HG03469 (cell line): ENCODE measurements at regions not wholly inside any gene's neighbourhood (a gene's known extent, or its start where the extent isn't known, plus 50 kb on each side); places are given as distances from the start of the nearest gene placed in this dataset.

Source experiments
- ATAC-seq: cut with Tn5 transposase; IDR thresholded peaks from one replicate; pipeline ENCODE4 v1.9.1; 2021; ENCODE audit warnings: mild to moderate bottlenecking, moderate library complexity, moderate number of reproducible peaks; ENCODE audit not compliant: unreplicated experiment

- no peak for ATAC-seq
These were observed 121.8 kb upstream of the TNR start for GRCh38 chr1:175865041-175865766.

- ATAC-seq = no peak
These were observed 121.2 kb upstream of the TNR start for GRCh38 chr1:175864625-175865024.

DNA sequence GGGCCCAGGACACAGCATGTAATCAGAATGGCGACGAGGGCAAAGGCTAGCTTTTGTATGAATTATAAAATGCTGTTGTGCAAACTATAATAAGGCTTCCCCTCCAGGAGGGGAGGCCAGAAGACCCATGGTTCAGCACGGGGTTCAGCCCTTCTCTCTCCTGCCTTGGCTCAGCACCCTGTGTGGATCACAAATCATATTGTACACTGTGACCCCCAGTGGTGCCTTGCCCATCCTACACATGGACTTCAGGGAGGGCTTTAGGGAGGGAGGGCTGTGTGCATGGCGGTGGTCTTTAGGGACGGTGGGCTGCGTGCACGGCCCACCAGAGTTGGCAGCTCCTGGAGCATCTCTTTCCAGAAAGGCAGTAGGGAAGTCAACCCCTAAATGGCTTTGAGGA is 120.8 kb upstream of the TNR start:
- no peak for ATAC-seq

GRCh38 chr1:175863299-175864050 is 120.1 kb upstream of the TNR start:
- no peak for ATAC-seq

DNA sequence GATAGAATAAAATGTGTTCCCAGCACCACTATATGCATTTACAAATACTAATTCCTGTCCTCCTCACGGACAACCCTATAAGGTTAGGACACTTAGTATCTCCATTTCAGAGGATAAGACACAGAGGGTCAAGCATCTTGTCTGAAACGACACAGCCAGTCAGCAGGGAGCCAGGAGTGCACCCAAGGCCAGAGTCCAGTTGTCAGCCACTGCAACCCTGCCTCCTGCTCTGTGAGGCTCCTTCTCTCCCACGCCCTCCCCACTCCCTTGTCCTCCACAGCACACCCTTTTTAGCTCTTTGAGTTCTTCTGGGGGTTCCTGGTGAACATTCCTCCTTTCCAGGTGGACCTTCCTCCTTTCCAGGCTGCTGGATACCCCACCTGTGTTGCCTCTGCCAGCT is 119.0 kb upstream of the TNR start:
- ATAC-seq = no peak

DNA sequence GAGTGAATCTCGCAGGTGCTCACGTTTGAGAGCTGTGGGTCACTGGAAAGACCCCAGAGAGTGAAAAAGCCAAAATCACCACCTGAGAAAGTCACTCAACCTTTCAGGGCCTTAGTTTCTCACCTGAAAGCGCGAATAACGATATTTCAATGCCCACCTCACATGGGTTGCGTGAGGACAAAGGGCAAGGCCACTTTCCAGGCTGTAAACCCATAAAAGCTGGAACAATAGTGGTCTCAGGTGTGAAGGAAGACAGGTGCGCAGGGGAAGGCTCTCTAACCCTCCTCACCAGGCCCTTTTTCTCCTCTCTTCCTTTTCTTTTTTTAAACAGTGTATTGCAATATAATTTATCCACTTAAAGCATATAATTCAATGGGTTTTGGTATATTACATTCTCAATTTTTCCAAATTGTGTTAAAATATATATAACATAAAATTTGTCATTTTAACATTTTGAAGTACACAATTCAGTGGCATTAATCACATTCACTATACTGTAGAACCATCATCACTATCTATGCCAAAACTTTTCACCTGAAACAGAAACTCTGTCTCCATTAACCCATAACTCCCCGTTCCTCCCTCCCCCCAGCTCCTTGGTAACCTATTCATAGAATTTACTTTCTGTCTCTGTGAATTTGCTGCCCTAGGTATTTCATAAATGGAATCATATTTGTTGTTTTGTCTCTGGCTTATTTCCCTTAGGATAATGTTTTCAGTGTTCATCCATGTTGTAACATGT is 118.4 kb upstream of the TNR start:
- ATAC-seq = no peak

DNA sequence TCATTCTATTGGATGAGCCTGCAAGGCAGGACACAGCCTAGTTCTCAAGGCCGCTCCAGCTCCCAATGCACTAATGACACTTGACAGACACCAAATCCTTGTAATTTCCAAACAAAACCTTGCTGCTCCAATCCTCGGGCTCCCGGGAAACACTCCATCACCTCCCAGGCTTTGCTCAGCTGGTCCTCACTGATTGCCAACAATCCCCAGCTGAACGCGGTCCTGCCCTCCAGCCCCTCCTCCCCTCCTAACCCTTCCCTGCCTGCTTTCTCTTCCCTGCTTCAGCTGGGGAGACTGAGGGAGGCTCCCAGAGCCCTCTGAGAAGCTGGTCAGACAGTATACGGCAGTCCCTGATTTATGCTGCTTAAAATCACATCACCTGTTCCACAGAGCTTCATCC is 114.4 kb upstream of the TNR start:
- ATAC-seq = no peak

DNA sequence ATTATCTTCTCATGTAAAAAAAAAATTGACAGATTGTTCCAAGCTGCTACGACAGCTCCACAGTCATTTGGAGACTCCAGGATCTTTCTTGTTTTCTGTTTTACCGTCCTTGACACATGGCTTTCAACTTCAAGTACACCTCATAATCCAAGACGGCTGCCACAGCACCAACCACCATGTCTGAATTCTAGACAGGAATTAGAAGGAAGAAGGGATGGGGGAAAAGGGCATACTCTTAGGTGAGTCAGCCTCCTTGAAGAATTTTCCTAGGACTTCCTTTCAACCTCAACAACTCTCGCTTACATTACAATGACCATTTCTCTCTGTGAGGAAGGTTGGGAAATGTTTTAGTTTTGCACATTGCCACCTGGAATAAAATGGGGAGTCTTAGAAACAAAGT is 110.3 kb upstream of the TNR start:
- no peak for ATAC-seq

GRCh38 chr1:175851749-175852148 is 108.4 kb upstream of the TNR start:
- ATAC-seq = no peak

- no peak for ATAC-seq
These were observed 104.9 kb upstream of the TNR start for GRCh38 chr1:175848329-175848728.

DNA sequence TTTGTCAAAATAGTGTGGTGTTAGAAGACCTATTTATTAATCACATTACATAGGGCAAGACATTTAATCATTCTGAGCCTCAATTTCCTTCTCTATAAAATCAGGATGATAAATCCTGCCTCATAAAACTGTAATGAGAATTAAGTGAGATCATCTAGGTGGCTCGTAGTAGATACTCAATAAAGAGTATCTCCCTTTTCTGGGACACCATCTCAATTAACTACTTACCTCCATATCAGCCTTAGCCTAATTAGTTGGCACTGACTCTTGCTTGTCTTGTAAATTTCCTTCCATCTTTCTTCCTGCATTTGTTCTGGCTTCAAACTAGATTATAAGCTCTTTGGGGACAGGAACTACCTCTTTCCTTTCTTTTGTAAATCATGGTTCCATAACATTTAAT is 102.6 kb upstream of the TNR start:
- ATAC-seq = no peak

GRCh38 chr1:175845338-175845737 is 101.9 kb upstream of the TNR start:
- ATAC-seq = no peak

GRCh38 chr1:175844877-175845276 is 101.5 kb upstream of the TNR start:
- ATAC-seq = no peak

GRCh38 chr1:175842550-175842949 is 99.2 kb upstream of the TNR start:
- ATAC-seq = no peak

- ATAC-seq = no peak
These were observed 98.4 kb upstream of the TNR start for GRCh38 chr1:175841738-175842187.

DNA sequence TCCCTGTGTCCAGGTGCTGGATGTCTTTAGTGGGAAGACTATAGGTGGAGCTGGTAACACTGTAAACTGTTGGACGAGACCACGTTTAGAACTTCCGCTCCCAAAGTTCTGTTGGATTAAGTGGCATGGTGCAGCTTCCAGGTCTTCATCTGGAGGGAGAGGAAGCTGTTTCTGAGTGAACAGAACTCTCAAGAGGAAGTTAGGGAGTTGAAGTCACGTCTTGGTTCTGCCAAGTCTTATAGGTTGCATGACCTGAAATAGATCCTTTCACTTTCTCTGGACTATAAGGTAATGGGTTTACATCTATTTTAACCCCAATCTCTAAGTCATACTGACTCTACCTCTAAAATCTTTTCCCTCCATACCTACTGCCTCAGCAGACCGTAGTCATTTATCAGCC is 97.4 kb upstream of the TNR start:
- ATAC-seq = no peak

DNA sequence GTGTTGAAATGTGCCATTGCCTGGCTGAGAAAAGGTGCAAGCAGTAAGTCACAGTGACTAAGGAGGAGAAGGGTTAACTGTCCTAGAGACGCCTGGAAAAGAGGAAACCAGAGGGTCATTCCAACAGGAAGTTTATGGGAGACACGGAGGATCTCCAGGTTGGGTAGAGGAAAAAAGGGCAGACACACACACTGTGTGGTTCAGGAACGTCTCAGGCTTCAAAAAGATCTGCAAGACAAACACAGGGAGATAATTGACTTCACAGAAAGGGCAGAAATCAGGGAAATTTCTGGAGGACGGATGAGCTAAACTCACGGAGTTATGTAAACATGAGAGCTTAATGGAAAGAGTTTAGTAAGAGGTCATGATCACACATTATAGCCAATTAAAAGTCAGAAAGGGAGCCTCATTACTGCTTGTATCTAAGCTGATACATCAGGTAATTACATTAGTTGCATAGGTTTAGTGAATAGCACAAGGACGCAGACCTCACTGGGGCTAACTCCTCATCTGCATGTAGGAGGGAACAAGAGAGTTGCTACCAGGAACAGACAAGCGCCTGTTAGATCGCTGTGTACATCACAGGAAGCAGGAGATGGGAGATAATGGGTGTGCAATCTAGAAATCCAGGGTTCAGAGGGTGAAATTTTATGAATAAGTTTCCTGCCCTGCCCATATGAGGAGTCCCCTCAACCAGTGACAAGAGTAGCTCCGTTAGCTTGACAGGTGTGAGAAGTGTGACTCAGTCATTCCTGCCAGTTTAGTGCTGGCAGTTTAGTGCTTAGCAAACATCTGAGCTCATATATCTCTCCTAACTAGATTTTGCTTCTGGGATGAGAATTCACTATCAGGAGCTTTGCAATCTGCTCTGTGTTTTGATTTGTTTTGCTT is 96.6 kb upstream of the TNR start:
- ATAC-seq = no peak

DNA sequence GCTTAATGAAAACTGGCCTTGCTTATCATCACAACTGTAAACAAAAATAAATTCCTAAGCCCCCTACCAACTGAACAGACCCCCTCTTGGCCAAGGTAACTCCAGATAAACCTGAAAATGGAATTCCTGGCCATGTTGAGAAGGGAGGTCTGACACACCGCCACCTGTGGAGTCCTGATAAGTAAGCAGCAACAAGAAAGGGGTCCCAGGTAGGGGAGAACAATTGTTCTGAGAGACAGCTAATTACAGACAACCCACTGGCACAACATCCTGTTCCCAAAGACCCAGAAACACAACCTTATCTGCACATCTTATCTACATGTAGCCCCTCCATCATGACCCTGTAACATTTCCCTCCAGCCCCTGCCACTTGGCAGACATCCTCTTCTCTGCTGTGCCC is 91.2 kb upstream of the TNR start:
- no peak for ATAC-seq

DNA sequence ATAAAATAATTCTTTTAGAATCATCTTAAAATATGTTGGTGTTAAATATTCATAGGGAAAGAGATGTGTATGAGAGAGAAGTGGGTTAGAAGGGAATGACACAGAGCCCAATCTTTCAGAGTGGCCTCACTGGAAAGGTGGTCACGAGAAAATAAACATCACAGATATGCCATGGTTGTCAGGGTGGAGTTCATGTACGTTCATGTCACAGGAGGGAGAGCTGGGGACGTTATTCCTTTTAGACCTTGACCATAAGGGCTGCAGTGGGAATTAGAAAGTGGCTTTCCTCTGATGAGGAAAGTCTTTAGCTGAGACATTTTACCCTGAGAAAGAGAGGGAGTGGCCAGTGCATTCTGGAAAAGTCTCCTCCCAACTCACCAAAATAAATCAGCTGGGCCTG is 90.6 kb upstream of the TNR start:
- no peak for ATAC-seq

DNA sequence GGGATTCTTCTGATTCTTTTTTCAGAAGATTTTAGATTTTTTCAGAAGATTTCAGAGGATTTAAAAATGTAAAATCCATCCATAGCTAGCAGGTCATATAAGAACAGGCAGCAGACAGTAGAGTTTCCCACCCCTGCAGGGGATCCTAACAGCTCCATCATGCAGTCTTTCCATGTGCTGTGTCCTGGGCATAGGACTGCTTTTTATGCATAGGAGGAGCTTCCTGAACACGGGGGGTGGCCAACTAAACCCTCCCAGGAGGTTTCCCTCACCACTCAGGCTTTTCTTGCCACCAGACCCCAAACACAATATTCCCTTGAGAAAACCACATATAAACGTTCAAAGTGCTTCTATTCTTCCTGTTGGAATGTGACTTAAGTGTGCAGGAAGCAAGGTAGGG is 90.1 kb upstream of the TNR start:
- no peak for ATAC-seq

DNA sequence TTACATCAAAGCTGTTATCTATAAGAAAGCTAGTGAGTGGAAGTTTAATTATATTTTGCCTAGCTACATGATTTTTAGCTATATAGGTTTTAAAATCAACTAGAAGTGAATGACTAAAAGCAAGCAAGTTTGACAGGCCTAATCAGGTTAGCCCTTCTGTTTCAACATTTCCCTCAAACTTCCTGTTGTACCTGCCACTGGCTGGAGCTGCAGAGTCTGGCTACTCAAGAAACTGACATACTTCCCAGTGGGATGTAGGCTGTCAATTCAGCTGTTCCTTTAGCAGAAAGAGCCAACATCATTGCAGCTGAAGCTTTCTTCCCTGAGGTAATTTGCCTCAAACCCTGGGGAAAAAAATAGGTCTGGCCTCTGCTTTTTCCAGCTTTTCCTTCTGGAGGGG is 87.1 kb upstream of the TNR start:
- no peak for ATAC-seq
